Fibroblast of villous mesenchyme (primary cell): ENCODE measurements at regions not wholly inside any gene's neighbourhood (a gene's known extent, or its start where the extent isn't known, plus 50 kb on each side); places are given as distances from the start of the nearest gene placed in this dataset.

Experiments
- DNase-seq: peaks from one replicate; pipeline ENCODE4 v3.0.0-alpha.2; 2010; ENCODE audit warnings: low read depth
- H3K4me3 ChIP-seq: 2 replicates; pipeline ENCODE4 v1.5.1; 2011; ENCODE audit warnings: low read depth, mild to moderate bottlenecking, low read length
- TF ChIP-seq, protein P1 (sequence below): IDR thresholded peaks from 2 replicates; pipeline ENCODE4 v1.5.1; 2012; ENCODE audit warnings: low read depth, mild to moderate bottlenecking, low read length; ENCODE audit not compliant: insufficient read depth

DNA sequence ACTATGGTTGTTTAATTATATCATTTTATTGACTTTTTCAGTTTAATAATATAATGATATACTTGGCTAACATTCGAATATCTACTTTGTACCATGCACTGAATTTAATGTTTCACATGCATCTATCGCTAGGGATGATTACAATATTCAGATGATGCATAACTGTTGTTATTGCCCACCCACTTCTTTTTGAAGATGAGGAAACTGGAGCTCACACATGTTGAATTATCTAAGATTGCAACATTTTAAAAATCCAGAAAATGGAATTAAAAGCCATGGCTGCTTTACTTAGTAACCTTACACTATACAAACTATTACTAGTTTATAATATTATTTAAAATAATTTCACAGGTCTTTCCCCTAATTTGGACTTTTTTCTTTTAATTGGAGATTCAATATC, 171.7 kb downstream of the TLR4 start:
- TF ChIP-seq, protein P1, sequence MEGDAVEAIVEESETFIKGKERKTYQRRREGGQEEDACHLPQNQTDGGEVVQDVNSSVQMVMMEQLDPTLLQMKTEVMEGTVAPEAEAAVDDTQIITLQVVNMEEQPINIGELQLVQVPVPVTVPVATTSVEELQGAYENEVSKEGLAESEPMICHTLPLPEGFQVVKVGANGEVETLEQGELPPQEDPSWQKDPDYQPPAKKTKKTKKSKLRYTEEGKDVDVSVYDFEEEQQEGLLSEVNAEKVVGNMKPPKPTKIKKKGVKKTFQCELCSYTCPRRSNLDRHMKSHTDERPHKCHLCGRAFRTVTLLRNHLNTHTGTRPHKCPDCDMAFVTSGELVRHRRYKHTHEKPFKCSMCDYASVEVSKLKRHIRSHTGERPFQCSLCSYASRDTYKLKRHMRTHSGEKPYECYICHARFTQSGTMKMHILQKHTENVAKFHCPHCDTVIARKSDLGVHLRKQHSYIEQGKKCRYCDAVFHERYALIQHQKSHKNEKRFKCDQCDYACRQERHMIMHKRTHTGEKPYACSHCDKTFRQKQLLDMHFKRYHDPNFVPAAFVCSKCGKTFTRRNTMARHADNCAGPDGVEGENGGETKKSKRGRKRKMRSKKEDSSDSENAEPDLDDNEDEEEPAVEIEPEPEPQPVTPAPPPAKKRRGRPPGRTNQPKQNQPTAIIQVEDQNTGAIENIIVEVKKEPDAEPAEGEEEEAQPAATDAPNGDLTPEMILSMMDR = no peak
- no peak overlapping the region for H3K4me3 ChIP-seq
- no peak for DNase-seq

DNA sequence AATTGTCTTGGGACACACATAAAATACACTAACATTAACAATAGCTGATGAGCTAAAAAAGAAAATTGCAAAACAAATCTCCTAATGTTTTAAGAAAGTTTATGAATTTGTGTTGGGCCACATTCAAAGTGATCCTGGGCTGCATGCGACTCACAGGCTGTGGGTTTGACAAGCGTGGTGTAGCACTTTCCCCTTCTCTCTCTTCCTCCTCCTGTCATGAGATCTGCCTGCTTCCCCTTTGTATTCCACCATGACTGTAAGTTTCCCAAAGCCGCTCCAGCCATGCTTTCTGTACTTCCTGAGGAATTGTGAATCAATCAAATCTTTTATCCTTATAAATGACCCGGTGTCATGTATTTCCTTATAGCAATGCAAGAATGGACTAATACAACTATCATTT, 178.0 kb downstream of the TLR4 start:
- DNase-seq = no peak
- TF ChIP-seq, protein P1 = no peak
- H3K4me3 ChIP-seq = no peak overlapping the region

DNA sequence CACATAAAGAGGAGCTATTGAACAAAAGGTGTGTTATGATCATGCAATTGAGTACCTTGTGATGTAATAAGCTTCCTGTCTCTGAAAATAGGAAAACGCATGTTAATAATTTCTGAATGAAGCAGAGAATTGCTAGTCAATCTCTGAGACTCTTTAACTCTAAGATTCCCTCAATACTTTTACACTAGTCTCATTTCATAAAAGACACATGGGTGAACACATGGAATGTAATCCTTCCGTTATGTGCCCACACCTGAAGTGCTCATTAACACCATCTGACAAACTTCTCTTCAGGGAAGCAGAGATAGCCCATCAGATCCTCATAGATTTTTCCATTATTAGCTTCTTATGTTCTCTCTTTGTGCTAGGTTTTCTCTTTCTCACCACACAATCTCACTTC, 182.4 kb downstream of the TLR4 start:
- TF ChIP-seq, protein P1 = no peak
- no peak for DNase-seq

DNA sequence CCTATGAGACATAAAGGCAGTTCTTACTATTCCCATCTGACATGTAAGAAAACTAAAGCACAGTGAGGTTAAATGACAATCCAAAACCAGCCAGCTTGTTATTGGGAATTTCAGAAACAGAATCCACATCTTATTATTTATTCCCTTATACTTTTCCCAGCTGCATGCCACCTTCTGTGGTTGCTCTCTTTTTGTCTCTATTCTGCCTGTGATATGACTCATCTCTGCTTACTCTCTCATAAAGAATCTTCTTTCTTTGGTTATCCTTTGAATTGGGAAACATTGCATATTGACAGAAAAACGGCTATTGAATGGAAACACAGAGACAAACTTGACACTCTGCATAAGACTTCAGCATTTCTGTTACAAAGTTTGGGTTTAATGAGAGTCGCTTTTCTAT, 183.2 kb downstream of the TLR4 start:
- H3K4me3 ChIP-seq = no peak overlapping the region
- no peak for DNase-seq
- TF ChIP-seq, protein P1 = no peak

More for the DNA sequence above, 182.4 kb downstream of the TLR4 start:
- H3K4me3 ChIP-seq = no peak overlapping the region

DNA sequence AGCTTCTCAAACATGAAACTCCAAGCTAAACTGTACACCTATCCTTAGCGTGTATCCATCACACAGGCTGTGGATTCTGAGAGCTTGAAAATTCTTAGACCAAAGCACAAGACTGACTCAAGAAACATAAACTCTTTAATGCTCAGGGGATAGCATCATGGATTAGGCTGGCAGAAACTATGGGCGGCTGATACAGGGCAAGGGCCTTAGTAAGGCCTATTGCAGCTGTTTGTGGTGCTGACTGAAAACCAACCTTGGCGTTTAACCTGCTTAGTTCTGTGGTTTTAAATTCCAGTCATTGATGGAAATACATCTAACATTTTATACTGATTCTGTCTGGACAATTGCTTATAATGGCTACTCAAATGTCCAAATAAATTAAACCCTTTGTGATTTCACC, 183.7 kb downstream of the TLR4 start:
- no peak overlapping the region for H3K4me3 ChIP-seq
- DNase-seq = no peak
- TF ChIP-seq, protein P1 = no peak

DNA sequence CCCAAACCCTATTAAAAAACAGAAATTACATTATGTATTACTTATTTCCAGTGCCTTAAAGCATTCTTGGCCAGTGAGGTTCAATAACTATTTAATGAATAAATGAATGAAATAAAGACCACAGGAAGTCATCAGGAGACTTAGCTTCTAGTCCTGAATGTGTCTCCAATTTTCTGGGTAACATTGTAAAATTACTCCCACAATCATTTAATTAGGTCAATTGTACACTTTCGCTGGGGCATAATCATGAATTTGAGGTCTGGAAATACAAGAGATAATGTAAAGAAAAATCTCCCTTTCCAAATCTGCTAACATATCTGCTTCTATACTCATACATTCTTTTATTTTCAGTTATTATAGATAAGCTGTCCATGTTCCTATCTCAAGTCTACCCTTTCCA, 199.2 kb downstream of the TLR4 start:
- H3K4me3 ChIP-seq = no peak overlapping the region
- TF ChIP-seq, protein P1 = no peak
- no peak for DNase-seq

DNA sequence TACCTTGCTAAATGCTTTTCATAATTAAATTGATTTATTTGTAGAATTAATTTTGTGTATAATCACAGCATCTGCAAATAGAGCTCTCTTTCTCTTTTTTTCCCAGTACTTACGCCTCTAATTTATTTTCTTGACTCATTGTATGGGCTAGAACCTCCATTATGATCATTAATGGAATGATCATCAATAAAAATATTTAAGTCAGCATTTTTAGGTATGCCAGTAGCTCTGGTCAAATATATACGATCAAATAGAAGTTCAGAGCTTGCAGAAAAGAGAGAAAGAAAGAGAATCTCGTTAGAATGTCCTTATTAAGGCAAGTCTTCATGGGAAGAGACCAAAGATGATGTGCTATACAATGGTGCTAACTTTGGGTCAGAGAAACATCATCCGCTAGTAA, 202.6 kb downstream of the TLR4 start:
- DNase-seq = no peak
- TF ChIP-seq, protein P1 = no peak
- H3K4me3 ChIP-seq = no peak overlapping the region
